Activated CD4-positive, alpha-beta T cell treated with anti-CD3 and anti-CD28 coated beads, Interleukin-10, Interleukin-2, amounts not matched to agents 100 ng/mL and 50 ng/mL, durations not matched to agents 16 hours and 8 hours (primary cell): ENCODE measurements at regions not wholly inside any gene's neighbourhood (a gene's known extent, or its start where the extent isn't known, plus 50 kb on each side); places are given as distances from the start of the nearest gene placed in this dataset.

Experiments used
- DNase-seq: peaks from one replicate; pipeline ENCODE4 v3.0.0-alpha.2; 2020

GRCh38 chr1:243943671-243944428 lies 93.8 kb upstream of the AKT3 start:
- no peak for DNase-seq

DNA sequence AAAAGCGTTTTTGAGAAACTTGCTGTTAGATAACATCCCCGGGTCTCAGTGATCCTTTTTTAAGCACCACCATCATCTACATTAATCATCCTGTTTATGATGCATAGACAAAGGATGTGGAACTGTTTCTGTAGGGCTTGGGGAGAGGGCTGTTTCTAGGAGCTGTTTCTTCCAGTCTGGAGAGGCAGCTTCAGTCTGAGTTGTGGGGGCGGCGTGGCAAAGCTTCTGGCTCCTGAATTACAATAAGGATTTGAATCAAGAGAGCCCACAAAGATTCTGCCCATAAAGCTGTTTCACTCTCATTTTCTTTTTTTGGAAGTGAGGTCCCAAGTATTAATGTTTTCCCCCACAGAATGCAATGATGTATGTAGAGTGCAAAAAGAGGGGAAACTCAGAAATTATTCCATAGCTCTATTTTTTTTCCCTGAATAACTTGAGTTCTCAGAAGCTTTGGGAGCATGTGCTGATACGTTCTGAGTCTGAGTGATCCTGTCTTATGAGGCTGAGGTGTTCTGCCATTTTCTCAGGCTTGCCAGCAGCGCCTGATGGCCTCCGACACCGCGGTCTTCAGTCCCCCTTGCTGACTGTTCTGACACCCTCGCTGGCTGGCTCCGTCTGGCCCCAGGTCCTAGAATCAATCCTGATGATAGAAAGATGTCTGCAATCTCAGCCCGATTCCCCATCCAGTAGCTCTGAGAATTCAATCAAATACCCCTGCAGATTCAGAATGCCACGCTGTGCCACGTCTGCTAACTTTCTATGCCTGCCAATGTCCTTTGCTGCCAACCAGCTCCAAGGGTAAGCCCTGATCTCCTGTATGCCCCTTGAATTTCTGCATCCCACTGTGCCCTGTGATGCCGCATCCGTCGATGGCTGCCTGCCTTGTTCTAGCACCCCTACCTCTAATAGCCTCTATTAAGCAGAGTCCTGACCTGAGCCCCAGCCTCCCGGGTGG lies 92.4 kb upstream of the AKT3 start:
- DNase-seq, result no peak

- DNase-seq, result no peak
Observed at GRCh38 chr1:243940451-243940850, 90.4 kb upstream of the AKT3 start.

- DNase-seq, result no peak
Observed at GRCh38 chr1:243939167-243939848, 89.3 kb upstream of the AKT3 start.

DNA sequence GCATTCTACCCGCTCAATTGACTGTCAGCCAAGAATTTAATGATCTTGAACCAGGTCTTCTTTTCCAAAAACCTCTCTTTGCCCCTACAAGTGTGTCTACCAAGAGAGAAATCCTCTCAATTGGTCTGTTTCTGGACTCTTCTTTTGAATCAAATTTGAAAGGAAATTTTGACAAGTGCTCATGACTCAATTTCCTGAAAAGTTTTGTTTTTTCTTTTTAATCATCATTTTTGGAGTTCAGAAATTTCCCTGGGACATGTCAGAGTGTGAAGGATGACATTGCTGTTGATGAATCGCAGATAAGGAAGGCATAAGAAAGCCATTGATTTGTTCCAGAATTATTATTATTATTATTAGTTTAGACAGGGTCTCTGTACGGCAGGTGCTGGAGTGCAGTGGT lies 88.2 kb upstream of the AKT3 start:
- DNase-seq, result peak; percentile 25

GRCh38 chr1:243933495-243933894 lies 83.5 kb upstream of the AKT3 start:
- no peak for DNase-seq

GRCh38 chr1:243931957-243932356 lies 81.9 kb upstream of the AKT3 start:
- DNase-seq, result no peak

DNA sequence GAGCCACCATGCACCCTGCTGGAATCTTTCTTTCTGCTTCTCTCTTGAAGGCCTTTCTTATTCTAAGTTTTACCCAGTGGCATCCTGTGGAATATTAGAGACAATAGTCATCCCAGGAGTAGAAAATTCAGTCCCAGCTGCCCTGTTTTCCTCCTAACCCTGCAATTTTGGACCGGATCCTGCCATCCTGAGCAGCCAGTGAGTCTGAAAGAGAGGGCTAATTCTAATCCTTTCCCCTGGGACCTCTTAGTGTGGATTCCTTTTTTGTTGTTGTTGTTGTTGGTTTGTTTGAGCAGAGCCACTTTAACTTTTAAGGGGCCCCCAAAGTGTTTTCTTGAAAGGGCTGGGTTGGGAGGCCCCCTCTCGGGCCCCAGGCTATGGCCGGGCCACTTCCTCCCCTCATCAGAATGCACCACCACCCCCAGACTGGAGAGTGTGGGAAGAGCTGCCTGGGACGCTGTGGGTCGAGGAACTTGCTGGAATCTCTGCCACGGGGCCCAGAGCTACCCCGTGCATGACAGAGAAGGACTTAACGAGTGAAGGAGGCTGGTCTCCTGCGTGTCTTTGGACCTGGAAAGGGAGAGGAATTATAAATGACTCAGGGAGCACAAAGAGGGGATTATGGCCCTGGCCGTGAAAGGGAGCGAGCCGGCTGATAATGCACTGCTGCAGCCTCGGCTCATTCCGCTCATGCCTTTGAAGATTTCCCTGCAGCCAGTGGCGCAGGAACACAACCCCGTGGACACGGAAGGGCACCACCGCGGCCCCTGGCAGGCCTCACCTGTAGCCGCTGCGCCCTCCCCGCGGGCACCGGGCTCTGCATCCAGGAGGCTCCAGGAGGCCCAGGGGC lies 81.0 kb upstream of the AKT3 start:
- DNase-seq, result no peak

DNA sequence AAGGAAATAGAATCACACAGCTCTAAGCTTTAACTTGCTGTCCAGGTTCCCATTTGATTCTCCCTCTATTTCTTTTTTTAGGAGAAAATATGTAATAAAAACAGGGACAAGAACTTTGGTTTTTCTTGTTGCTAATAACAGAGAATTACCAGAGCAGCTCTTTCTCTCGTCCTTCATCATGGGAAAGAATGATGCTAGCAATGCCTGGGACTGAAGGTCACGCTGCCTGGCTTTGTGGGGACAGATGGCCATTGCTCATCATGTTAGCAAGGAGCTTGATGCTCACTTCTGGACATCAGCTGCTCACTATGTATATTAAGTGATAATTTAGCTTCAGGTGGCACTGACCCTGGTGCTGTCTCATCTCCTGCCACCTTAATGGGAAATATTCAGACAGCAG lies 77.3 kb upstream of the AKT3 start:
- no peak for DNase-seq

GRCh38 chr1:243926803-243927245 lies 76.8 kb upstream of the AKT3 start:
- no peak for DNase-seq

GRCh38 chr1:243926299-243926698 lies 76.3 kb upstream of the AKT3 start:
- DNase-seq, result no peak

DNA sequence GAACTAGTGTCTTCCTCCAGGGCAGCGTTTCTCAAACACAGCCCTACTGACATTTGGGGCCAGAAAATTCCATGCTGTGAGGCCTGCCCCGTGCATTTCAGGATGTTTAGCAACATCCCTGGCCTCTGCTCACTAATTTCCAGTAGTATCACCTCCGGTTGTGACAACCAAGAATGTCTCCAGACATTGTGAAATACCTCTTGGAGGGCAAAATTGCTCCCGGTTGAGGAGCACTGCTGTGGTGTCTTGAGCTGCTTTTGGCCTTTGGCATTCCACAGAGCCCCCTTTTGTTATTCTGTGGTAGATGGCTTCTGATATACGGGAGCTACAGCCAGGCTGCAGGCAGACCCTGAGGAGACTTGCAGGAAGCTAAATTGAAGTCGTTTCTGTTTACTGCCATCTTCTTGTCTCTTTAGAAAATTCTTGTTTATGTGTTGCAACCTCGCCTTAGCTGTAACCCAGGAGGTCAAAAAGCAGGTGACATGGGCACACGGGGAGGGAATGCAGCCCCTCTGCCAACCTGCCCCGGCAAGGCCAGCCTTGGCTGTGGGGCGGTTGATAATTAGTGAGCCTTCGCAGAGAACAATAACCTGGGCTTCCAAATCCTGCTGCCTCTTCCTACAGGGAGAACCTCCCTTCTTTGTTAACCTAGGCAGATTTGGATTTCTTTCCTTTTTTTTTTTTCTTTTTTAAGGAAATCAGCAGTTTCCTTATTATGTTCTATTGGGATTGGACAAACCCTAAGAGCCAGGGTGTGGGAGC lies 74.7 kb upstream of the AKT3 start:
- no peak for DNase-seq

GRCh38 chr1:243924188-243924587 lies 74.1 kb upstream of the AKT3 start:
- no peak for DNase-seq

GRCh38 chr1:243923292-243924171 lies 73.5 kb upstream of the AKT3 start:
- DNase-seq, result no peak

- no peak for DNase-seq
Observed at GRCh38 chr1:243921111-243921510, 71.1 kb upstream of the AKT3 start.

DNA sequence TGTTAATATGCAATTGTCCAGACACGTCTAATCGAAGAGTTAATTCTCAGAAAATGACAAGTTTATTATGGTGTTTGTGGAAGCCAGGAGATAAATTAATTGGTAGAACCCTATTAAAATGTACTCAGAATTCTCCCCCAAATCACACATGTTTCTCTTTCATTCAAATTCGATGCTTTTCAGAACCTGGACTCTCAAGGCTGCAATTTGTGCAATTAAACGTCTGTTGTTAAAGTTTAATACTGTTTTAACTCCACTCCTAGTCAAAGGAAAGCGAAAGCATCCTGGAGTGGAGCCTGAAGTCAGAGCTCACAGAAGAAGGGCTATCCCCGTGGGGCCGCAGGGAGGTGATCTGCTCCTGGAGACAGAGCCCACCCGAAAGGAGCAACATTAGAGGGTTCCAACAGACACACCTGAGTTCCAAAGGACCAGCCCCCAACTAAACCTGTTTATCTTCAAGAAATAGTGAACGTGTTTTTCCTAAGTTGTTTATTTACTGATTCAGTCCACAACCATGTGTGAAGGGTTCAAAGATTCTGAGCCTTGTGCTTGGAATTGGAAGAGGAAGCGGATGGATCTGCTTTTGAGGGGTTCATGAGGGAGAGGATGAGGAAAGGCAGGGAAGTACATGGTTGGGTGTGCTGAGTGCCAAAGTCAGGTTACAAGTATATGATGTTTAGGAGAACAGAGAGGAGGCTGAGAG lies 68.0 kb upstream of the AKT3 start:
- DNase-seq, result peak; percentile 1

DNA sequence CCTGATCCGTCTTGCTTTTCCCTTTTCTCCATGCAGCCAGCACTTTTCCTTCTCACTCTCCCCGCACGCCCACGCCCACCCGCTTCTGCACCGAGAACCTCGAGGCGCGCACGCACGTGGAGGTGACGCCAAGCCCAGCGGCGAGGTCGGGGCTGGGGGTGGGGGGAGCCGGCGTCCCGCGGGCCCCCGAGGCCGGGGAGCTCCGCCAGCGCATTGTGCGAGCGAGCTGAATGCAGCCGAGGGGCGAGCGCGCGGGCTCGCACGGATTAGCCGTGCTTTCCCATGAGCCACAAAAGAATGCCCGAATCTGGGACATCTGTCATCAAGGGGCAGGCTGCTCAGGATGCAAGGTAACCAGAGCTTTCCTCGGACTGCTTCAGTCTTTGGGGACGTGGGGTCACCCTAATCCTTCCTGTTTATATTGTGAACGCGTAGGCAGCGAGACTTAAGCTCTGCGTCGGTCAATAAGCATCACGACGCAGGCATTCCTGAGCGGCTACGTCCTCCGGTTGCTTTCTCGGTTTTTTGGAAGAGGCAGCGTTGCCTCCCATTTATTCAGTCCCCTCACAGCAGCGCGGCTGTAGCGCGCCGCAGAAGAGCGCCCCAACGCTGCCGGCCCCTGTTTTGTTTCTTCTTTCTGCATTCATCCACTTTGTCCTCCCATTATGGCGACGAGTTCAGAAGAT lies 67.3 kb upstream of the AKT3 start:
- peak; percentile 5 for DNase-seq

DNA sequence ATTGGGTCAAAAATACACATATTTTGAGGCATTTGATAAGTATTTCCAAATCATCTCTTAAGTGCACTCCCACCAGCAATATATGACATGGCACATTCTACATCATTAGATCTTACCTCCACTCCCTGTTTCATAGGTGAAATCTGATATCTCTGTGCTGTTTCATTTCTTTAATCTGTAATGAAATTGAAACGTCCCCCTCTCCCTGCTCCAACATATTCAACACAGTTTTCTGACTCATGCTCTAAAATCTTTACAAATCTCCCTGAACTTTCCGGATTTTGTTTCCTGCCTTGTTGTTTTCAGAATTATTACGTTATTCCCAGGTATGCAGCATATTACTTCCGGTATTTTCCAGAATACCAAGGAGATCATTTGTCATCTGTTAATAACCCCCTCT lies 66.1 kb upstream of the AKT3 start:
- no peak for DNase-seq

DNA sequence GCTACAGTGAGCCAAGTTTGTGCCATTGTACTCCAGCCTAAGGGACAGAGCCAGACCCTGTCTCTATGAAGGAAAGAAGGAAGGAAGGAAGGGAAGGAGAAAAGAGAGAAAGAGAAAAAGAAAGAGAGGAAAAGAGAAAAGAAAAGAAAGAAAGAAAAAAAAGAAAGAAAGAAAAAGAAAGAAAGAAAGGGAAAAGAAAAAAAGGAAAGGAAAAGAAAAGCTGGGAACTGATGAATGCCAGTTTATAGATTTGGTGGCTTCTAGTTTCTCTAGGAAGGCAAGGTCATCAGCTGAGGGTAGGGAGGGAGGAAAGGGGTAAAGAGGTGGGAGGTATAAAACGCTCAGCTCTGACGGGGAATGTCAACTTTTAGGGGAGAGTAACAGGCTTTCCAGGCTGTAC lies 62.3 kb upstream of the AKT3 start:
- DNase-seq, result no peak
